ENCODE measurements at regions not wholly inside any gene's neighbourhood (a gene's known extent, or its start where the extent isn't known, plus 50 kb on each side); places are given as distances from the start of the nearest gene placed in this dataset.

DNA sequence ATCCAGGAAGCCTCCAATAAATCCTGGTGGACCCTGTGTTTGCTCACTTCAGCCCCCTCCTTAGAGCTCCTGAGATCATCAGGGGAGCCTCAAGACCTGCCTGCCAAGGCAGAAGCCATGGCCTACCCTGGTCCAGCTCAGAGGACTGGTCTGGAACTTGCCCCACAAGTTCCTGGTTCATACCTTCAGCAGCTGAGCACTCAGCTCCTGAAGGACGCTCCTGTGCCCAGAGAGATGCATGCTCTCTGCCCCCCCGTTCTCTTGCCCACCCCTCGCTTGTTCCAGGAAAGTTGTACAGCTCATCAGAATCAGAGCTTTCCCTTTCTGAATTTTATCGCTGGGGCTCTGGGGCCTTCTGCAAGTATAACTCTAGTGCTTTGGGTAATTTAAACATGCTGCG lies 210.5 kb upstream of the ISX start:
- Histone ChIP-seq H3K9me1 (replicated peaks; ENCODE audit: control insufficient read depth, extremely low read depth, insufficient read depth, low read length) (no peaks in the 10 kb centered on the region), H3K9ac (replicated peaks; ENCODE audit: extremely low read depth, insufficient read depth, low read length) (no peak overlapping the region), H3K79me2 (ENCODE audit: control insufficient read depth, insufficient read depth, low read length) (no peaks in the 10 kb centered on the region), H3K4me3 (replicated peaks in 1 of 3; ENCODE audit: insufficient read depth in 1 of 3, low read depth in 1 of 3, low read length in 3 of 3) (no peak overlapping the region), H3K4me2 (ENCODE audit: insufficient read depth, low read length) (no peak overlapping the region), H3K36me3 (ENCODE audit: control insufficient read depth in 2 of 2, extremely low read depth in 1 of 2, insufficient read depth in 2 of 2, low read length in 2 of 2) (no peaks in the 10 kb centered on the region), H2AFZ (ENCODE audit: low read depth, low read length) (no peak overlapping the region), H3K27me3 (ENCODE audit: control insufficient read depth in 2 of 2, insufficient read depth in 2 of 2, low read length in 2 of 2) (no peaks in the 10 kb centered on the region), H3K4me1 (ENCODE audit: control insufficient read depth, extremely low read depth, insufficient read depth, low read length) (no peaks in the 10 kb centered on the region), H3K9me3 (replicated peaks; ENCODE audit: control insufficient read depth, insufficient read depth, low read length) (peaks cover 4% of the 10 kb centered on the region), H4K20me1 (replicated peaks; ENCODE audit: control insufficient read depth, extremely low read depth, insufficient read depth, low read length) (no peaks in the 10 kb centered on the region), H3K27ac (ENCODE audit: insufficient read depth, low read depth, low read length) (no peak overlapping the region)
- BruUV-seq (replicated peaks): no TSS peak
- dilution Hi-C loops (cut with MboI; ENCODE audit: extremely low pct_ligation_motif_present, low sequenced_read_pairs) (no loop called here), intact Hi-C loops (cut with micrococcal nuclease) (no loop called here)
- DNase-seq (ENCODE audit: low read depth, low spot score) (no peak), FAIRE-seq (no peak)
- no peak for TF ChIP-seq JUN (IDR thresholded peaks at IDR 0.05; ENCODE audit: borderline replicate concordance, insufficient read depth, insufficient read length, low read depth)
- TF ChIP-seq FOS (IDR thresholded peaks at IDR 0.05; ENCODE audit: borderline replicate concordance, insufficient read depth, low read length): no peak
- TF ChIP-seq MYC (IDR thresholded peaks at IDR 0.05; ENCODE audit: low read depth, low read length): no peak
- TF ChIP-seq EZH2 (IDR thresholded peaks at IDR 0.05; ENCODE audit: borderline replicate concordance, low read depth, low read length, severe bottlenecking): no peak
- TF ChIP-seq, protein P1, sequence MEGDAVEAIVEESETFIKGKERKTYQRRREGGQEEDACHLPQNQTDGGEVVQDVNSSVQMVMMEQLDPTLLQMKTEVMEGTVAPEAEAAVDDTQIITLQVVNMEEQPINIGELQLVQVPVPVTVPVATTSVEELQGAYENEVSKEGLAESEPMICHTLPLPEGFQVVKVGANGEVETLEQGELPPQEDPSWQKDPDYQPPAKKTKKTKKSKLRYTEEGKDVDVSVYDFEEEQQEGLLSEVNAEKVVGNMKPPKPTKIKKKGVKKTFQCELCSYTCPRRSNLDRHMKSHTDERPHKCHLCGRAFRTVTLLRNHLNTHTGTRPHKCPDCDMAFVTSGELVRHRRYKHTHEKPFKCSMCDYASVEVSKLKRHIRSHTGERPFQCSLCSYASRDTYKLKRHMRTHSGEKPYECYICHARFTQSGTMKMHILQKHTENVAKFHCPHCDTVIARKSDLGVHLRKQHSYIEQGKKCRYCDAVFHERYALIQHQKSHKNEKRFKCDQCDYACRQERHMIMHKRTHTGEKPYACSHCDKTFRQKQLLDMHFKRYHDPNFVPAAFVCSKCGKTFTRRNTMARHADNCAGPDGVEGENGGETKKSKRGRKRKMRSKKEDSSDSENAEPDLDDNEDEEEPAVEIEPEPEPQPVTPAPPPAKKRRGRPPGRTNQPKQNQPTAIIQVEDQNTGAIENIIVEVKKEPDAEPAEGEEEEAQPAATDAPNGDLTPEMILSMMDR (IDR thresholded peaks at IDR 0.05; ENCODE audit: extremely low read depth in 1 of 2, insufficient read depth in 1 of 2, low read depth in 1 of 2, low read length in 2 of 2): no peak
- TF ChIP-seq POLR2AphosphoS5 (IDR thresholded peaks at IDR 0.05; ENCODE audit: insufficient read depth, low read depth, low read length): no peak
- TF ChIP-seq POLR2A (IDR thresholded peaks at IDR 0.05; ENCODE audit: low read depth, low read length): no peak
- TF ChIP-seq, protein P2, sequence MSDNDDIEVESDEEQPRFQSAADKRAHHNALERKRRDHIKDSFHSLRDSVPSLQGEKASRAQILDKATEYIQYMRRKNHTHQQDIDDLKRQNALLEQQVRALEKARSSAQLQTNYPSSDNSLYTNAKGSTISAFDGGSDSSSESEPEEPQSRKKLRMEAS (IDR thresholded peaks at IDR 0.05; ENCODE audit: insufficient read depth, insufficient read length): no peak
- no peak for TF ChIP-seq GATA2 (IDR thresholded peaks at IDR 0.05; ENCODE audit: insufficient read depth, insufficient read length, low read depth, low read length)
- POLR2A ChIA-PET: no interaction called here
- CTCF ChIA-PET: no interaction called here

All from endothelial cell of umbilical vein (primary cell).